ENCODE measurements at regions not wholly inside any gene's neighbourhood (a gene's known extent, or its start where the extent isn't known, plus 50 kb on each side); places are given as distances from the start of the nearest gene placed in this dataset.

DNA sequence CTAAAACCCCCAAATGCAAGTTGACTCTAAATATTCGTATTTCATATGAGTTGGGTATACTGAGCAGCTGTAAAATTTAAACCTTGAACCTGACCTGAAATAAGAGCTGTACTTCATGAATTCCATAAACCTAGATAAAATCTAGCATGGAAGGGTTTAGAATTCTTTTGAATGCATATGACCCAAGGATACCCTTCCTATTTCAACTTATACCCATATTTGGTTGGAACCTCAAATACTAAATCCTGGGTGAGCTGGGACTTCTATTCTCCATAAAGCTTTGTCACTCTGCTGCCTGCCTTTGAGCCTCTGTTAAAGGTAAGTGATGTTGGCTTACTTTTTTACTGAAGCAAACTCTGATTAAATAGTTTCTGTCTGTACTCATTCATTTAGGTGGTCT lies 994.6 kb downstream of the SUCLG1 start:
- H3K27ac ChIP-seq = no peak overlapping the region
- no peak for TF ChIP-seq POLR2A (IDR thresholded peaks at IDR 0.05)
- TF ChIP-seq, protein P1, sequence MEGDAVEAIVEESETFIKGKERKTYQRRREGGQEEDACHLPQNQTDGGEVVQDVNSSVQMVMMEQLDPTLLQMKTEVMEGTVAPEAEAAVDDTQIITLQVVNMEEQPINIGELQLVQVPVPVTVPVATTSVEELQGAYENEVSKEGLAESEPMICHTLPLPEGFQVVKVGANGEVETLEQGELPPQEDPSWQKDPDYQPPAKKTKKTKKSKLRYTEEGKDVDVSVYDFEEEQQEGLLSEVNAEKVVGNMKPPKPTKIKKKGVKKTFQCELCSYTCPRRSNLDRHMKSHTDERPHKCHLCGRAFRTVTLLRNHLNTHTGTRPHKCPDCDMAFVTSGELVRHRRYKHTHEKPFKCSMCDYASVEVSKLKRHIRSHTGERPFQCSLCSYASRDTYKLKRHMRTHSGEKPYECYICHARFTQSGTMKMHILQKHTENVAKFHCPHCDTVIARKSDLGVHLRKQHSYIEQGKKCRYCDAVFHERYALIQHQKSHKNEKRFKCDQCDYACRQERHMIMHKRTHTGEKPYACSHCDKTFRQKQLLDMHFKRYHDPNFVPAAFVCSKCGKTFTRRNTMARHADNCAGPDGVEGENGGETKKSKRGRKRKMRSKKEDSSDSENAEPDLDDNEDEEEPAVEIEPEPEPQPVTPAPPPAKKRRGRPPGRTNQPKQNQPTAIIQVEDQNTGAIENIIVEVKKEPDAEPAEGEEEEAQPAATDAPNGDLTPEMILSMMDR (IDR thresholded peaks at IDR 0.05) = no peak
- H3K4me1 ChIP-seq = no peaks in the 10 kb centered on the region
- intact Hi-C loops (cut with DNase I) = no loop called here
- H3K4me3 ChIP-seq = no peak overlapping the region
- ATAC-seq (no peak), DNase-seq (no peak)
- no peaks in the 10 kb centered on the region for H3K27me3 ChIP-seq
- no peaks in the 10 kb centered on the region for H3K36me3 ChIP-seq
- H3K9me3 ChIP-seq = no peaks in the 10 kb centered on the region
- WGBS, 4 donors = 77 to 81% (median 79%) methylated on average over 1 of the region's 1 CpG

DNA sequence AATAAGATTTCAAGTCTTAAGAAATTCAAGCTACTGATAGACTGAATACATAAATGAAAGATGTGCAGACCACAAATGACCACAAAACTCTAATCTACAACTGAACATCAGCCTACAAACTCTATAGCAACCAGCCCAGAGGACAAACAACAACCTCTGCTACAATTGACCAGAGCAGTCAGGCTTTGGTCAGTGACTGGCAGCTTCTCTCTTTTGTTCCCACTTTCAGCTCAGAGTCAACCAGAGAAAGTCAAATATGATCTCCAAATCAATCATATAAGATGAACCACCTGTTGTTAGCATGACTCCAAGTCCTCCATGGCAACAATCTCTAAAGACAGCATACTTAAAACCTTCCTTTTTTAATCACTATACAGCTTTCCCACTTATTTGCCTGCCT lies 996.2 kb downstream of the SUCLG1 start:
- H3K9me3 ChIP-seq = no peaks in the 10 kb centered on the region
- no peaks in the 10 kb centered on the region for H3K36me3 ChIP-seq
- TF ChIP-seq POLR2A (IDR thresholded peaks at IDR 0.05) = no peak
- TF ChIP-seq, protein P1 (IDR thresholded peaks at IDR 0.05) = no peak
- H3K4me1 ChIP-seq = no peaks in the 10 kb centered on the region
- no peak for ATAC-seq
- H3K4me3 ChIP-seq = no peak overlapping the region
- peaks cover 0 to 4% (median 0%) of the 10 kb centered on the region in 9 donors for H3K27me3 ChIP-seq
- no peak overlapping the region for H3K27ac ChIP-seq
- intact Hi-C loops (cut with DNase I) = no loop called here
- DNase-seq = no peak

DNA sequence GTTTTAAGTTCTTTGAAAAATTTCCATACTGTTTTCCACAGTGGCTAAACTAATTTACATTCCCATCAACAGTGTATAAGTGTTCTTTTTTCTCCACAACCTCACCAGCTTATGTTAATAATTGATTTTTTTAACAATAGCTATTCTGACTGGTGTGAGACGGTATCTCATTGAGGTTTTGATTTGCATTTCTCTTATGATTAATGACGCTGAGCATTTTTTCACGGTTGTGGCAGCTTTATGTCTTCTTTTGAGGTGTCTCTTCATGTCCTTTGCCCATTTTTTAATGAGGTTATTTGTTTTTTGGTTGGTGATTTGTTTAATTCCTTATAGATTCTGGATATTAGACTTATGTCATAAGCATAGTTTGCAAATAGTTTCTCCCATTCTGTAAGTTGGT lies 997.9 kb downstream of the SUCLG1 start:
- peaks cover 0 to 4% (median 0%) of the 10 kb centered on the region in 9 donors for H3K27me3 ChIP-seq
- TF ChIP-seq POLR2A (IDR thresholded peaks at IDR 0.05) = no peak
- TF ChIP-seq, protein P1 (IDR thresholded peaks at IDR 0.05) = no peak
- DNase-seq (no peak), ATAC-seq (no peak)
- no peaks in the 10 kb centered on the region for H3K4me1 ChIP-seq
- WGBS, 4 donors = 90 to 93% (median 90%) methylated on average over 3 of the region's 3 CpGs
- no peak overlapping the region for H3K27ac ChIP-seq
- no peak overlapping the region for H3K4me3 ChIP-seq
- no peaks in the 10 kb centered on the region for H3K36me3 ChIP-seq
- intact Hi-C loops (cut with DNase I) = no loop called here
- H3K9me3 ChIP-seq = no peaks in the 10 kb centered on the region

DNA sequence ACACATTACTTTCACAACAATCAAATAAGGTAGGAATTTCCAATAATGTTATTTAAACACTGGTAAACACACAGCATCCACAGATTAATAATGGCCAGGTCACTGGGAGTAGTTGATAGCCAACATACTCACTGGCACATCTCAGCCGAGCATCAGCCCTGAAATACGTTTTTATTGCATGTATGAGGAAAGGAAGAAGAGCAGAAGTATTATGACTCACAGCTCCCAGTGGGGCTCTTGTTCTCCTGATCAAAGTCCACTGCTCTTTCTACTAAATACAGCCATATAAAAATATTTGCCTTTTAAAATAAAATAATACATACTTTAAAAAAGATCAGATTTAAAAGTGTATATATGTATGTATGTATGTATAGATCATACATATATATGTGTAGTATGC lies 999.6 kb downstream of the SUCLG1 start:
- DNase-seq (no peak), ATAC-seq (no peak)
- Histone ChIP-seq H3K27ac (no peak overlapping the region), H3K9me3 (no peaks in the 10 kb centered on the region), H3K27me3 (peaks cover 0 to 4% (median 0%) of the 10 kb centered on the region in 9 donors), H3K4me1 (no peaks in the 10 kb centered on the region), H3K36me3 (no peaks in the 10 kb centered on the region), H3K4me3 (no peak overlapping the region)
- WGBS, 4 donors = 55 to 79% (median 66%) methylated on average over 2 of the region's 2 CpGs
- TF ChIP-seq, protein P1 (IDR thresholded peaks at IDR 0.05) = no peak
- no peak for TF ChIP-seq POLR2A (IDR thresholded peaks at IDR 0.05)
- intact Hi-C loops (cut with DNase I) = no loop called here

Data from heart left ventricle (tissue), 16 donors.